HepG2 (cell line): ENCODE measurements at regions not wholly inside any gene's neighbourhood (a gene's known extent, or its start where the extent isn't known, plus 50 kb on each side); places are given as distances from the start of the nearest gene placed in this dataset.

Experiments used
- ATAC-seq: fragments of 200-7000 bp; cut with Tn5 transposase; 3 replicates; pipeline ENCODE4 v1.9.1; 2020; ENCODE audit warnings: mild to moderate bottlenecking, moderate library complexity
- BruUV-seq: library from RNA; stranded (reverse); fragments of 400-500 nt; replicated peaks from 2 replicates; lab custom pipeline; 2021; lab: Mats Ljungman, UMichigan
- CTCF ChIA-PET: fragments of 300-600 bp; formaldehyde crosslinking; extraction: SDS; loops from one replicate; lab custom pipeline; 2021; ENCODE audit warnings: low total read pairs, inconsistent platforms, low intra/inter-chr PET ratio; lab: Yijun Ruan, JAX
- POLR2A ChIA-PET: fragments of 350-600 bp; sonication (Branson Sonifier 250); formaldehyde crosslinking; loops from one replicate; lab custom pipeline; 2020; ENCODE audit warnings: antibody characterized with exemption, inconsistent platforms; lab: Yijun Ruan, JAX
- DNase-seq: peaks from one replicate; pipeline ENCODE4 v3.0.0-alpha.2; 2015; ENCODE audit warnings: low spot score
- FAIRE-seq: peaks from 3 replicates; lab custom pipeline; 2011; peaks lifted over from hg19 to GRCh38; lab: Jason Lieb, UNC
- H2AFZ ChIP-seq: one replicate; pipeline ENCODE4 v1.6.1; 2011; ENCODE audit warnings: low read length, inconsistent platforms
- H3K27ac ChIP-seq: fragments of 300-600 bp; 3 replicates; pipeline ENCODE4 v1.8.0; 2011; ENCODE audit warnings: mixed run types, mild to moderate bottlenecking, mixed read lengths, low read length, inconsistent platforms; ENCODE audit not compliant: insufficient read depth; ENCODE audit errors: extremely low read length
- H3K27me3 ChIP-seq, 2 experiments: fragments of 200-600 bp in 1 of 2; 2 replicates in 1 of 2; 3 replicates in 1 of 2; pipeline versions ENCODE4 v1.6.0 to v1.8.0; 2011; ENCODE audit warnings: low read length in 2 of 2, mild to moderate bottlenecking in 2 of 2, moderate library complexity in 2 of 2, inconsistent platforms in 1 of 2; ENCODE audit not compliant: insufficient read depth in 2 of 2, control insufficient read depth in 1 of 2
- H3K36me3 ChIP-seq, 2 experiments: fragments of 200-600 bp in 1 of 2; replicated peaks in 1 of 2; 2 replicates in 1 of 2; 3 replicates in 1 of 2; pipeline versions ENCODE4 v1.5.1 to v1.8.0; 2011; ENCODE audit warnings: low read length in 2 of 2, inconsistent platforms in 1 of 2; ENCODE audit not compliant: insufficient read depth in 2 of 2, control insufficient read depth in 1 of 2
- H3K4me1 ChIP-seq: 2 replicates; pipeline ENCODE4 v1.5.1; 2012; ENCODE audit warnings: low read length, inconsistent platforms; ENCODE audit not compliant: insufficient read depth
- H3K4me2 ChIP-seq: 2 replicates; pipeline ENCODE4 v1.6.0; 2011; ENCODE audit warnings: low read depth, low read length, inconsistent platforms
- H3K4me3 ChIP-seq, 3 experiments: fragments of 200-600 bp in 1 of 3; sonication (generic), shearing (Covaris generic) in 1 of 3; replicated peaks in 1 of 3; 2 replicates each; pipeline ENCODE4 v1.5.1; 2011 to 2016; ENCODE audit warnings: low read length in 3 of 3, inconsistent platforms in 2 of 3, low read depth in 2 of 3, mild to moderate bottlenecking in 2 of 3, control low read depth in 1 of 3, mixed read lengths in 1 of 3; ENCODE audit not compliant: insufficient read depth in 1 of 3
- H3K79me2 ChIP-seq: one replicate; pipeline ENCODE4 v1.6.1; 2011; ENCODE audit warnings: low read length, inconsistent platforms; ENCODE audit not compliant: insufficient read depth
- H3K9ac ChIP-seq: 2 replicates; pipeline ENCODE4 v1.6.0; 2011; ENCODE audit warnings: mild to moderate bottlenecking, low read depth, low read length, inconsistent platforms; ENCODE audit not compliant: insufficient read depth
- H3K9me3 ChIP-seq: 2 replicates; pipeline ENCODE4 v1.5.1; 2012; ENCODE audit warnings: mild to moderate bottlenecking, low read length
- H4K20me1 ChIP-seq: 2 replicates; pipeline ENCODE4 v1.6.0; 2011; ENCODE audit warnings: inconsistent platforms, mild to moderate bottlenecking, low read length, moderate library complexity; ENCODE audit not compliant: insufficient read depth
- ATF6 ChIP-seq: sonication (generic); formaldehyde crosslinking; conservative IDR thresholded peaks from 2 replicates; pipeline ENCODE4 v1.4.0; 2020; ENCODE audit warnings: missing genetic modification reagents
- GATA4 ChIP-seq: sonication (generic); IDR thresholded peaks from 2 replicates; pipeline ENCODE4 v1.6.1; 2016; ENCODE audit warnings: antibody characterized with exemption, low read depth, borderline replicate concordance
- GTF3A ChIP-seq: sonication (generic); formaldehyde crosslinking; conservative IDR thresholded peaks from 2 replicates; pipeline ENCODE4 v1.4.0; 2020; ENCODE audit warnings: mild to moderate bottlenecking, missing genetic modification reagents
- MAFK ChIP-seq, 2 experiments: IDR thresholded peaks in 1 of 2; conservative IDR thresholded peaks in 1 of 2; 2 replicates each; pipeline ENCODE4 v1.6.1; 2011; ENCODE audit warnings: improper control_type of control experiment in 2 of 2, low read length in 2 of 2
- MBNL3 ChIP-seq: fragments of 250-450 bp; sonication (Bioruptor Pico); conservative IDR thresholded peaks from 2 replicates; pipeline ENCODE4 v1.8.0; 2022; ENCODE audit warnings: mild to moderate bottlenecking, inconsistent platforms
- NR2F6 ChIP-seq, 2 experiments: IDR thresholded peaks; 2 replicates each; pipeline ENCODE4 v1.6.1; 2016; ENCODE audit warnings: antibody characterized with exemption in 1 of 2, mild to moderate bottlenecking in 1 of 2
- SNAPC2 ChIP-seq: sonication (generic); formaldehyde crosslinking; IDR thresholded peaks from 2 replicates; pipeline ENCODE4 v1.8.1; 2022; ENCODE audit warnings: mild to moderate bottlenecking, missing genetic modification reagents
- ZBTB7B ChIP-seq: sonication (generic); formaldehyde crosslinking; IDR thresholded peaks from 2 replicates; pipeline ENCODE4 v1.4.0; 2020; ENCODE audit warnings: missing genetic modification reagents
- WGBS: methylation state at CpG from one replicate; pipeline ENCODE4 v1.1.6; 2017; ENCODE audit warnings: low lambda C conversion rate; 5-methylcytosine and 5-hydroxymethylcytosine counted together
- in situ Hi-C: cut with HindIII; loops from 2 replicates; pipeline ENCODE4 v1.10.0; 2017; ENCODE audit warnings: low pct_unique_long_range_greater_than_20kb; ENCODE audit not compliant: extremely low pct_ligation_motif_present
- intact Hi-C: fragments of 100-400 bp; cut with micrococcal nuclease; formaldehyde crosslinking; loops from one replicate; pipeline ENCODE4 v1.10.0; 2022; ENCODE audit not compliant: unreplicated experiment
- TF ChIP-seq, protein P1 (sequence below): sonication (generic); formaldehyde crosslinking; IDR thresholded peaks from 2 replicates; pipeline ENCODE4 v1.5.0; 2020; ENCODE audit warnings: mild to moderate bottlenecking, missing genetic modification reagents, borderline replicate concordance

DNA sequence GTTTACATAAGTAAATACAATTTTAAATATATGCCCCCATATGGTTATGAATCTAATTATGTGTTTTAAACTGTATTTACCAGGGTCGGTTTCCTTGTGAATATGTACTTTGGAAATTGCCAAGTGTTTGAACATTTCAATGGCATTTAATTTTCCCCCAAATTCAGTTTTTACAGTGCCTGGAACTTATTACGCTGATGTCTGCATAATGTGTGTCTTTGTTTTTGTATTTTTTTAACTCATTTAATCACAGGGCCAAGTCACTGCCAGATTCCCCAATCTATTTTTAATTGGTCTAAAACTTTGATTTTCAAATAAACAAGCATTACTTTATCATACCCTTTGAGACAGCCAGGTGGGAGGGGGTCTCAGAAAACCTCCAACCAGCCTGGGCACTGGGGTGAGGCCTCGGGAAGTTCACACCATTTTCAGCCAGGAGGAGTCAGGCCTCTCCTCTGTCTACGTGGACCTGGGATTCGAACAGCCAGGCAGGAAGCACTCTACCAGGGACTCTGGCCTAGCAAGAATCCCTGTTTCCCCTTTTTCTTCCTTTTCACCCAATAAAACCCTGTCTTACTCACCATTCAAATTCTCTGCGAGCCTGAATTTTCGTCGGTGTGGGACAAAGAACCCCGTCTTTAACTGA, 151.5 kb upstream of the COL1A2 start:
- intact Hi-C loops = no loop called here
- H3K27ac ChIP-seq = no peak overlapping the region
- H3K27me3 ChIP-seq = no peaks in the 10 kb centered on the region
- no peak overlapping the region for H3K4me3 ChIP-seq
- in situ Hi-C loops = no loop called here
- no peaks in the 10 kb centered on the region for H3K79me2 ChIP-seq
- H3K9ac ChIP-seq = no peak overlapping the region
- no peaks in the 10 kb centered on the region for H3K36me3 ChIP-seq
- WGBS = 16% methylated on average over 9 of the region's 9 CpGs
- H3K9me3 ChIP-seq = no peaks in the 10 kb centered on the region
- CTCF ChIA-PET = no interaction called here
- H3K4me2 ChIP-seq = no peak overlapping the region
- DNase-seq = no peak
- H3K4me1 ChIP-seq = no peaks in the 10 kb centered on the region
- peak overlapping the region; percentile 54 for H2AFZ ChIP-seq
- no peak for ATAC-seq
- no peak for TF ChIP-seq ZBTB7B (CRISPR knock-in tag)
- no peak for TF ChIP-seq GTF3A (CRISPR knock-in tag)
- TF ChIP-seq SNAPC2 (CRISPR knock-in tag) = no peak
- TF ChIP-seq, protein P1, sequence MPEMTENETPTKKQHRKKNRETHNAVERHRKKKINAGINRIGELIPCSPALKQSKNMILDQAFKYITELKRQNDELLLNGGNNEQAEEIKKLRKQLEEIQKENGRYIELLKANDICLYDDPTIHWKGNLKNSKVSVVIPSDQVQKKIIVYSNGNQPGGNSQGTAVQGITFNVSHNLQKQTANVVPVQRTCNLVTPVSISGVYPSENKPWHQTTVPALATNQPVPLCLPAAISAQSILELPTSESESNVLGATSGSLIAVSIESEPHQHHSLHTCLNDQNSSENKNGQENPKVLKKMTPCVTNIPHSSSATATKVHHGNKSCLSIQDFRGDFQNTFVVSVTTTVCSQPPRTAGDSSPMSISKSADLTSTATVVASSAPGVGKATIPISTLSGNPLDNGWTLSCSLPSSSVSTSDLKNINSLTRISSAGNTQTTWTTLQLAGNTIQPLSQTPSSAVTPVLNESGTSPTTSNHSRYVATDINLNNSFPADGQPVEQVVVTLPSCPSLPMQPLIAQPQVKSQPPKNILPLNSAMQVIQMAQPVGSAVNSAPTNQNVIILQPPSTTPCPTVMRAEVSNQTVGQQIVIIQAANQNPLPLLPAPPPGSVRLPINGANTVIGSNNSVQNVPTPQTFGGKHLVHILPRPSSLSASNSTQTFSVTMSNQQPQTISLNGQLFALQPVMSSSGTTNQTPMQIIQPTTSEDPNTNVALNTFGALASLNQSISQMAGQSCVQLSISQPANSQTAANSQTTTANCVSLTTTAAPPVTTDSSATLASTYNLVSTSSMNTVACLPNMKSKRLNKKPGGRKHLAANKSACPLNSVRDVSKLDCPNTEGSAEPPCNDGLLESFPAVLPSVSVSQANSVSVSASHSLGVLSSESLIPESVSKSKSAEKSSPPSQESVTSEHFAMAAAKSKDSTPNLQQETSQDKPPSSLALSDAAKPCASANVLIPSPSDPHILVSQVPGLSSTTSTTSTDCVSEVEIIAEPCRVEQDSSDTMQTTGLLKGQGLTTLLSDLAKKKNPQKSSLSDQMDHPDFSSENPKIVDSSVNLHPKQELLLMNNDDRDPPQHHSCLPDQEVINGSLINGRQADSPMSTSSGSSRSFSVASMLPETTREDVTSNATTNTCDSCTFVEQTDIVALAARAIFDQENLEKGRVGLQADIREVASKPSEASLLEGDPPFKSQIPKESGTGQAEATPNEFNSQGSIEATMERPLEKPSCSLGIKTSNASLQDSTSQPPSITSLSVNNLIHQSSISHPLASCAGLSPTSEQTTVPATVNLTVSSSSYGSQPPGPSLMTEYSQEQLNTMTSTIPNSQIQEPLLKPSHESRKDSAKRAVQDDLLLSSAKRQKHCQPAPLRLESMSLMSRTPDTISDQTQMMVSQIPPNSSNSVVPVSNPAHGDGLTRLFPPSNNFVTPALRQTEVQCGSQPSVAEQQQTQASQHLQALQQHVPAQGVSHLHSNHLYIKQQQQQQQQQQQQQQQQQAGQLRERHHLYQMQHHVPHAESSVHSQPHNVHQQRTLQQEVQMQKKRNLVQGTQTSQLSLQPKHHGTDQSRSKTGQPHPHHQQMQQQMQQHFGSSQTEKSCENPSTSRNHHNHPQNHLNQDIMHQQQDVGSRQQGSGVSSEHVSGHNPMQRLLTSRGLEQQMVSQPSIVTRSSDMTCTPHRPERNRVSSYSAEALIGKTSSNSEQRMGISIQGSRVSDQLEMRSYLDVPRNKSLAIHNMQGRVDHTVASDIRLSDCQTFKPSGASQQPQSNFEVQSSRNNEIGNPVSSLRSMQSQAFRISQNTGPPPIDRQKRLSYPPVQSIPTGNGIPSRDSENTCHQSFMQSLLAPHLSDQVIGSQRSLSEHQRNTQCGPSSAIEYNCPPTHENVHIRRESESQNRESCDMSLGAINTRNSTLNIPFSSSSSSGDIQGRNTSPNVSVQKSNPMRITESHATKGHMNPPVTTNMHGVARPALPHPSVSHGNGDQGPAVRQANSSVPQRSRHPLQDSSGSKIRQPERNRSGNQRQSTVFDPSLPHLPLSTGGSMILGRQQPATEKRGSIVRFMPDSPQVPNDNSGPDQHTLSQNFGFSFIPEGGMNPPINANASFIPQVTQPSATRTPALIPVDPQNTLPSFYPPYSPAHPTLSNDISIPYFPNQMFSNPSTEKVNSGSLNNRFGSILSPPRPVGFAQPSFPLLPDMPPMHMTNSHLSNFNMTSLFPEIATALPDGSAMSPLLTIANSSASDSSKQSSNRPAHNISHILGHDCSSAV (CRISPR knock-in tag) = no peak
- no peak for TF ChIP-seq NR2F6 (IDR thresholded peaks at IDR 0.05)
- TF ChIP-seq NR2F6 (CRISPR knock-in tag; IDR thresholded peaks at IDR 0.05) = no peak
- TF ChIP-seq MAFK (conservative IDR thresholded peaks at IDR 0.05 in 1 of 2, IDR thresholded peaks at IDR 0.05 in 1 of 2; ENCODE audit: low read length in 2 of 2) = peak in 1 of 2 experiments; percentile 42; a peak in 2 of 4 replicates
- TF ChIP-seq GATA4 = no peak
- no peak for TF ChIP-seq ATF6
- TF ChIP-seq MBNL3 (CRISPR knock-in tag) = no peak
- TF ChIP-seq, all 625 proteins: peak for 1
- POLR2A ChIA-PET = no interaction called here
- BruUV-seq = no TSS peak
- no peaks in the 10 kb centered on the region for H4K20me1 ChIP-seq
- FAIRE-seq = no peak
